A673 (cell line): ENCODE measurements at regions not wholly inside any gene's neighbourhood (a gene's known extent, or its start where the extent isn't known, plus 50 kb on each side); places are given as distances from the start of the nearest gene placed in this dataset.

Experiments
- BruUV-seq: library from RNA; stranded (reverse); fragments of 400-500 nt; replicated peaks from 2 replicates; lab custom pipeline; 2021; lab: Mats Ljungman, UMichigan
- CTCF ChIA-PET: fragments of 300-600 bp; sonication (Branson Sonifier 250); formaldehyde crosslinking; loops from one replicate; lab custom pipeline; 2022; ENCODE audit warnings: antibody characterized with exemption; lab: Charles Lee
- POLR2A ChIA-PET: fragments of 300-600 bp; sonication (Branson Sonifier 250); formaldehyde crosslinking; loops from one replicate; lab custom pipeline; 2022; ENCODE audit warnings: antibody characterized with exemption; ENCODE audit not compliant: low non-redundant PET; lab: Charles Lee
- DNase-seq: peaks from one replicate; pipeline ENCODE4 v3.0.0-alpha.2; 2015; ENCODE audit warnings: low spot score
- H3K27ac ChIP-seq: fragments of 200-600 bp; sonication (generic); 2 replicates; pipeline ENCODE4 v1.5.1; 2016; ENCODE audit warnings: mixed run types, low read depth, mild to moderate bottlenecking, mixed read lengths, antibody characterized with exemption, low read length; ENCODE audit not compliant: poor library complexity, severe bottlenecking
- H3K27me3 ChIP-seq: fragments of 200-600 bp; sonication (generic); replicated peaks from 2 replicates; pipeline ENCODE4 v1.6.1; 2017; ENCODE audit warnings: mixed run types, low read depth, mild to moderate bottlenecking, mixed read lengths, antibody characterized with exemption, low read length; ENCODE audit not compliant: insufficient read depth, poor library complexity
- H3K36me3 ChIP-seq: fragments of 200-600 bp; sonication (generic); 2 replicates; pipeline ENCODE4 v1.6.1; 2016; ENCODE audit warnings: mixed run types, mild to moderate bottlenecking, mixed read lengths, antibody characterized with exemption, low read length; ENCODE audit not compliant: insufficient read depth, poor library complexity, severe bottlenecking
- H3K4me1 ChIP-seq: fragments of 200-600 bp; sonication (generic); 2 replicates; pipeline ENCODE4 v1.6.1; 2017; ENCODE audit warnings: mixed run types, mild to moderate bottlenecking, mixed read lengths, antibody characterized with exemption, low read length; ENCODE audit not compliant: insufficient read depth, poor library complexity, severe bottlenecking
- H3K4me3 ChIP-seq: fragments of 200-600 bp; sonication (generic); 2 replicates; pipeline ENCODE4 v1.5.1; 2016; ENCODE audit warnings: low read depth, mixed run types, mild to moderate bottlenecking, mixed read lengths, low read length; ENCODE audit not compliant: poor library complexity, severe bottlenecking
- H3K9me3 ChIP-seq: fragments of 200-600 bp; sonication (generic); 2 replicates; pipeline ENCODE4 v1.6.1; 2016; ENCODE audit warnings: mixed run types, low read depth, mild to moderate bottlenecking, mixed read lengths, antibody characterized with exemption, low read length; ENCODE audit not compliant: poor library complexity, severe bottlenecking
- EZH2 ChIP-seq: fragments of 200-600 bp; sonication (generic); IDR thresholded peaks from 2 replicates; pipeline ENCODE4 v1.6.1; 2017; ENCODE audit warnings: borderline replicate concordance, low read depth, mild to moderate bottlenecking, mixed read lengths, antibody characterized with exemption, low read length; ENCODE audit not compliant: poor library complexity, severe bottlenecking
- intact Hi-C: fragments of 100-400 bp; cut with micrococcal nuclease; formaldehyde crosslinking; loops from one replicate; pipeline ENCODE4 v1.10.0; 2022; ENCODE audit not compliant: unreplicated experiment
- TF ChIP-seq, protein P1 (sequence below): fragments of 300-800, 200-600 bp; sonication (generic); conservative IDR thresholded peaks from 2 replicates; pipeline ENCODE4 v1.5.1; 2017; ENCODE audit warnings: low read depth, mild to moderate bottlenecking, antibody characterized with exemption, low read length, moderate library complexity, mixed read lengths

- no TSS peak for BruUV-seq
- Histone ChIP-seq H3K9me3 (no peaks in the 10 kb centered on the region), H3K27me3 (peaks cover 6% of the 10 kb centered on the region), H3K36me3 (no peaks in the 10 kb centered on the region), H3K27ac (no peak overlapping the region), H3K4me3 (no peak overlapping the region), H3K4me1 (no peaks in the 10 kb centered on the region)
- intact Hi-C loops, result no loop called here
- CTCF ChIA-PET, result no interaction called here
- TF ChIP-seq, protein P1, sequence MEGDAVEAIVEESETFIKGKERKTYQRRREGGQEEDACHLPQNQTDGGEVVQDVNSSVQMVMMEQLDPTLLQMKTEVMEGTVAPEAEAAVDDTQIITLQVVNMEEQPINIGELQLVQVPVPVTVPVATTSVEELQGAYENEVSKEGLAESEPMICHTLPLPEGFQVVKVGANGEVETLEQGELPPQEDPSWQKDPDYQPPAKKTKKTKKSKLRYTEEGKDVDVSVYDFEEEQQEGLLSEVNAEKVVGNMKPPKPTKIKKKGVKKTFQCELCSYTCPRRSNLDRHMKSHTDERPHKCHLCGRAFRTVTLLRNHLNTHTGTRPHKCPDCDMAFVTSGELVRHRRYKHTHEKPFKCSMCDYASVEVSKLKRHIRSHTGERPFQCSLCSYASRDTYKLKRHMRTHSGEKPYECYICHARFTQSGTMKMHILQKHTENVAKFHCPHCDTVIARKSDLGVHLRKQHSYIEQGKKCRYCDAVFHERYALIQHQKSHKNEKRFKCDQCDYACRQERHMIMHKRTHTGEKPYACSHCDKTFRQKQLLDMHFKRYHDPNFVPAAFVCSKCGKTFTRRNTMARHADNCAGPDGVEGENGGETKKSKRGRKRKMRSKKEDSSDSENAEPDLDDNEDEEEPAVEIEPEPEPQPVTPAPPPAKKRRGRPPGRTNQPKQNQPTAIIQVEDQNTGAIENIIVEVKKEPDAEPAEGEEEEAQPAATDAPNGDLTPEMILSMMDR, result no peak
- no peak for TF ChIP-seq EZH2
- POLR2A ChIA-PET, result no interaction called here
- DNase-seq, result no peak
Observed at GRCh38 chr7:30221764-30222163, 62.6 kb upstream of the ZNRF2 start.

- intact Hi-C loops, result no loop called here
- no peaks in the 10 kb centered on the region for H3K9me3 ChIP-seq
- no peaks in the 10 kb centered on the region for H3K36me3 ChIP-seq
- H3K27me3 ChIP-seq, result peaks cover 6% of the 10 kb centered on the region
- no peaks in the 10 kb centered on the region for H3K4me1 ChIP-seq
- ChIA-PET CTCF (no interaction called here), POLR2A (no interaction called here)
- TF ChIP-seq, protein P1, result no peak
- TF ChIP-seq EZH2, result no peak
- no peak for DNase-seq
- no TSS peak for BruUV-seq
- H3K4me3 ChIP-seq, result no peak overlapping the region
- no peak overlapping the region for H3K27ac ChIP-seq
Observed at GRCh38 chr7:30222515-30223215, 61.7 kb upstream of the ZNRF2 start.

GRCh38 chr7:30223896-30224295 is 60.5 kb upstream of the ZNRF2 start:
- intact Hi-C loops, result no loop called here
- Histone ChIP-seq H3K27me3 (peaks cover 6% of the 10 kb centered on the region), H3K9me3 (no peaks in the 10 kb centered on the region), H3K4me3 (no peak overlapping the region), H3K36me3 (no peaks in the 10 kb centered on the region), H3K4me1 (no peaks in the 10 kb centered on the region), H3K27ac (no peak overlapping the region)
- no peak for DNase-seq
- no peak for TF ChIP-seq EZH2
- TF ChIP-seq, protein P1, result no peak
- CTCF ChIA-PET, result no interaction called here
- BruUV-seq, result no TSS peak
- POLR2A ChIA-PET, result interaction anchor here (0.6 kb wide), 1 partner anchor 8 kb away, joined by 3 read pairs; no protein-coding TSS in a partner anchor
